LNCAP (cell line): ENCODE measurements at regions not wholly inside any gene's neighbourhood (a gene's known extent, or its start where the extent isn't known, plus 50 kb on each side); places are given as distances from the start of the nearest gene placed in this dataset.

Source experiments
- TF ChIP-seq, protein P1 (sequence below): fragments of 450-650 bp; IDR thresholded peaks from 2 replicates; pipeline ENCODE4 v1.5.1; 2017; ENCODE audit warnings: mild to moderate bottlenecking

DNA sequence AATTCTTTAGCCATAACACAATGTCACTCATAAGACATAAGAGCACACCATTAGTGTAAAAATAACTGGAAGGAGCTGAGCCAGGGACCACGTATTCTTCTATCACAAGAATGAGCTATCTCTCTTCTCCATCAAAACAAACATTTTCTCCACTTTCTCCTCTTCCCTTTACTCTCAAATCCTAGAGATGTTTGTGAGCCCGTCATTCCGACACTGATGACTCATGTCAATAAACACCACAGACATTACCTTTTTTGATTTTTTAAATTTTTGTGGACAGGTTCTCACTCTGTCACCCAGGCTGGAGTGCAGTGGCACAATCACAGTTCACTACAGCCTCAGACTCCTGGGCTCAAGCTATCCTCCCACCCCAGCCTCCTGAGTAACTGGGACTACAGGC, 86.6 kb downstream of the MEX3B start:
- TF ChIP-seq, protein P1, sequence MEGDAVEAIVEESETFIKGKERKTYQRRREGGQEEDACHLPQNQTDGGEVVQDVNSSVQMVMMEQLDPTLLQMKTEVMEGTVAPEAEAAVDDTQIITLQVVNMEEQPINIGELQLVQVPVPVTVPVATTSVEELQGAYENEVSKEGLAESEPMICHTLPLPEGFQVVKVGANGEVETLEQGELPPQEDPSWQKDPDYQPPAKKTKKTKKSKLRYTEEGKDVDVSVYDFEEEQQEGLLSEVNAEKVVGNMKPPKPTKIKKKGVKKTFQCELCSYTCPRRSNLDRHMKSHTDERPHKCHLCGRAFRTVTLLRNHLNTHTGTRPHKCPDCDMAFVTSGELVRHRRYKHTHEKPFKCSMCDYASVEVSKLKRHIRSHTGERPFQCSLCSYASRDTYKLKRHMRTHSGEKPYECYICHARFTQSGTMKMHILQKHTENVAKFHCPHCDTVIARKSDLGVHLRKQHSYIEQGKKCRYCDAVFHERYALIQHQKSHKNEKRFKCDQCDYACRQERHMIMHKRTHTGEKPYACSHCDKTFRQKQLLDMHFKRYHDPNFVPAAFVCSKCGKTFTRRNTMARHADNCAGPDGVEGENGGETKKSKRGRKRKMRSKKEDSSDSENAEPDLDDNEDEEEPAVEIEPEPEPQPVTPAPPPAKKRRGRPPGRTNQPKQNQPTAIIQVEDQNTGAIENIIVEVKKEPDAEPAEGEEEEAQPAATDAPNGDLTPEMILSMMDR = no peak

DNA sequence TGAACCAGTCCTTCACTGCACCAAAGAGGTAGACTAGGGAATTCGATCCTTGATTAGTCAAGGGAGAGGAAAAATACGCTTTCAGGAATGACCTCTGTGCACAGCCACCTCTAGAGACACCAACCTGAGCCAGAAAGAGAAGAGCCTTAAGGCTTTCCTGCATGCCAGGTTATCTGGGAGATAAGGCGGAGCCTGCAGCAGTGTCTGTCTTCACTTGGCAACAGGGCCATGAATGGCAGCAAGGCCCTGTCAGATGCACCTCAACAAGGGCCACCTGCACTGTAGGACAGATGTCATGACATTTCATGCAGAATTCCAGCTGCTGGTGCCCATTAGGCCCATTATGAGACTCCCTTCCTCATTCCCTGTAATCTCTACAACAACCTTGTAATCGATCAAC, 88.1 kb downstream of the MEX3B start:
- TF ChIP-seq, protein P1 = no peak

DNA sequence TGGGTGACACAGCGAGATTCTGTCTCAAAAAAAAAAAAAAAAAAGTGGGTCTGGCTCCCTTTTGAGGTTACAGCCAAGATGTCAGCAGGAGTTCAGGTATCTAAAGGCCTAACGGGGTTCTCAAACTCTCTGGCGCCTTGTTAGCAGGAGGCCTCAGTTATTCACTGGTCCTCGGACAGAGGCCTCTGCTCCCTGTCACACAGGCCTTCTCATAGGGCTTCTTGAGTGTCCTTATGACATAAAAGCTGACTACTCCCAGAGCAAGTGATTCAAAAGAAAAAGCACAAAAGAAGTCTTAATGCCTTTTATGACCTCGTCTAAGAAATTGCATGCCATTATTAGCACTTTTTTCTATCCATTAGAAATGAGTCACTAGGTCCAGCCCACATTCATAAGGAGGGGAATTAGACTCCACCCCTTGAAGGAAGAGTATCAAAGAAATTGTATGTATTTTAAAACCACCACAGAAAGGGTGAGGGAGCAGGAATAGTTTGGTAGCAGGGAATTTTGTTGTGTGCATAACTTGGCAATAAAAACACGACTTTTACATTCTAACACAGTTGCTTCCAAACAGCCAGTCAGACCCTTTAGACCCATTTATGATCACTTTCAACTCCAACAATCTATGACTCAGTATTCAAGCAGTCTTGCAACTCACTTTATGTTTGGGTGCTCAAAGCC, 90.3 kb downstream of the MEX3B start:
- TF ChIP-seq, protein P1 = no peak

DNA sequence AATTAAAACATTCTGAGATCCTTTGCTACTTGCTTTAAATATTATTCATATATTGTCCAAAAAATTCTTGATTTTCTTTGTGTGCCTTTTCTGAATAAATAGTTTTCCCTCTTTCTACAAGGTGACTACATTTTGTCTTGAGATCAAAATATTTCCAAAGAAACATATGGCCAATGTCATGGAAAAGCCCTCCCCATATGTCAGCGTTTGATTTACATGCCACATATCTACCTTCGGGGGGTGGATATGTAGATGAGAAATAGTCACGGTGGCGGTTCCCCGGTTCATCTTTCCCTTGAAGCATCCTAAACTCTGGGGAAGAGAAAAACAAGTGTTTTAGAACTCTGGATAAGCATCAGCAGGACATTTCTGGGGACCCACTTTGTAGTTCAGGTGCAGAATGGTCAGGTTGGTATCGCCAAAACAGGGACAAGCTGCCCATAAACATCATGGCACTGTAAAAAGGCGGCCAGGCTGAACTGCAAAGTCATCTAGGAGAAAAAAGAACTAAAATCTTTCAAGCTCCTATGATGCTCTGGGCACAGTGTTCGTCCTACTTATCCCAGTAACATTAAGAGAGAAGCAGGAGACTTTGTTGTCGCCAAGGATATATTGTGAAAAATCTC, 91.5 kb downstream of the MEX3B start:
- TF ChIP-seq, protein P1 = no peak

DNA sequence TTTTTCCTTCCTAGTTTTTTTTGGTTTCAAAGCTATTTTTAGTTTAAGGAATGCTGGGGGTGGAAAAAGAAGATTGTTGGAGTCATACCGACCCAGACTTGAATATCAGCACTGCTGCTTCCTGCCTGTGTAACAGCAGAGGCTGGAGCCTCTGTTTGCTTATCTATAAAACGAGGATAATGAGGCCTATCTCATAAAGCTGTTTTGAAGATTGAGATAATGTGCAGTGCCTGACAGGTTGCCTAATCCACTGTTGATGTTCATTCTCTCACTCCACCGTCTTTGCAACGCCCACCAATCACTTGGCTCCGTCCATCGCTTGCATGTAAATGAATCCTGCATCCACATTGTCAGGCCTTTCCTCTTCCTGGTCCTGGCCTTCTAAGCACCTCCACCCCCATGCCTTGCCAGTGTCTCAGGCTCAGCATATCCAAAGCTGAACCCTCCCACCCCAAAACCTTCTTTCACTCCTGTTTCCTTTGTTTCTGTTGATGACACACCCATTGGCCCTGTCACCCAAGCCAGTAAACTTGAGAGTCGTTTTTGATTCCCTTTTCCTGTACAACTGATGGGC, 94.9 kb downstream of the MEX3B start:
- TF ChIP-seq, protein P1 = no peak

DNA sequence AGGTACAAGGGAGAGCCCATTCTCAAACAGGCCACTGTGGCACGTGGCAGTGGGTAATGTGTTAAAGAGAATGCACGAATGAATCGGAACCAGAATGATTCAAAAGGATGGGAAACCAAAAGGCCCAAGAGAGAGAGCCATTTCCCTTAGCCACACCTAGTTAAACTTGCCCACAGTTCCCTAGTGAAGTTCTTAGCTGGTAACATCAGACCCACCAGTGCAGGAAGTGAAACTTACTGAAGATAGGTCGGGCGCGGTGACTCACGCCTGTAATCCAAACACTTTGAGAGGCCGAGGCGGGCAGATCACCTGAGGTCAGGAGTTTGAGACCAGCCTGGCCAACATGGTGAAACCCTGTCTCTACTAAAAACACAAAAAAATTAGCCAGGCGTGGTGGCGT, 97.1 kb downstream of the MEX3B start:
- TF ChIP-seq, protein P1 = no peak

DNA sequence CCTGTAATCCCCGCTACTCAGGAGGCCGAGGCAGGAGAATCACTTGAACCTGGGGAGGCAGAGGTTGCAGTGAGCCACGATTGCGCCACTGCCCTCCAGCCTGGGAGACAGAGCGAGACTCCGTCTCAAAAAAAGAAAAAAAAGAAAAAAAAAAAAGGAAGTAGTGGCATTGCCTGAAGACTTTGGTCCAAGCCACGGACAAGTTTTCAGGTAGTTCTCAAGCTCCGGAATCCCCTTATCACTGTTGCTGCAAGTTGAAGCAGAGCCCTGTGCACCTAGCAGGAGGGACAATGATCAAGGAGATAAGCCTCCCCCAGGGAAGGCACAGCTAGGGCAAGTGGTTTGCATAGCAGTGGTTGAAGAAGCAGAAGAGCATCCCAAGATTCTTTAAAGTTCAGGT, 97.6 kb downstream of the MEX3B start:
- TF ChIP-seq, protein P1 = no peak
